ENCODE measurements at regions not wholly inside any gene's neighbourhood (a gene's known extent, or its start where the extent isn't known, plus 50 kb on each side); places are given as distances from the start of the nearest gene placed in this dataset.
"Not testable (repeated sequence)": the region's sequence is repeated elsewhere in the genome, so short reads cannot be mapped to it uniquely, and the experiment has no call there.

GRCh38 chr5:101653996-101654395 lies 642.1 kb downstream of the SLCO4C1 start:
- DNase-seq (ENCODE audit: insufficient read length, low spot score), result no peak
- TF ChIP-seq POU2F2 (IDR thresholded peaks at IDR 0.05; ENCODE audit: low read depth, low read length) (no peak), TAF1 (IDR thresholded peaks at IDR 0.05; ENCODE audit: low read depth, low read length) (no peak), PAX5 (IDR thresholded peaks at IDR 0.05; ENCODE audit: insufficient read depth, low read length, severe bottlenecking) (no peak), SPI1 (IDR thresholded peaks at IDR 0.05; ENCODE audit: low read depth, low read length) (no peak), POLR2AphosphoS5 (IDR thresholded peaks at IDR 0.05; ENCODE audit: low read depth, low read length) (no peak), POLR2A (IDR thresholded peaks at IDR 0.05; ENCODE audit: low read depth, low read length) (no peak)
- no peak for FAIRE-seq

GRCh38 chr5:101647861-101648260 lies 648.2 kb downstream of the SLCO4C1 start:
- no peak for DNase-seq (ENCODE audit: insufficient read length, low spot score)
- TF ChIP-seq PAX5 (IDR thresholded peaks at IDR 0.05; ENCODE audit: insufficient read depth, low read length, severe bottlenecking), result no peak
- TF ChIP-seq POU2F2 (IDR thresholded peaks at IDR 0.05; ENCODE audit: low read depth, low read length), result no peak
- TF ChIP-seq POLR2AphosphoS5 (IDR thresholded peaks at IDR 0.05; ENCODE audit: low read depth, low read length), result no peak
- TF ChIP-seq SPI1 (IDR thresholded peaks at IDR 0.05; ENCODE audit: low read depth, low read length), result no peak
- TF ChIP-seq TAF1 (IDR thresholded peaks at IDR 0.05; ENCODE audit: low read depth, low read length), result no peak
- no peak for TF ChIP-seq POLR2A (IDR thresholded peaks at IDR 0.05; ENCODE audit: low read depth, low read length)
- FAIRE-seq, result no peak

- DNase-seq (ENCODE audit: insufficient read length, low spot score), result no peak
- TF ChIP-seq SPI1 (IDR thresholded peaks at IDR 0.05; ENCODE audit: low read depth, low read length), result no peak
- TF ChIP-seq POLR2A (IDR thresholded peaks at IDR 0.05; ENCODE audit: low read depth, low read length), result no peak
- no peak for TF ChIP-seq POU2F2 (IDR thresholded peaks at IDR 0.05; ENCODE audit: low read depth, low read length)
- no peak for TF ChIP-seq POLR2AphosphoS5 (IDR thresholded peaks at IDR 0.05; ENCODE audit: low read depth, low read length)
- no peak for TF ChIP-seq PAX5 (IDR thresholded peaks at IDR 0.05; ENCODE audit: insufficient read depth, low read length, severe bottlenecking)
- no peak for TF ChIP-seq TAF1 (IDR thresholded peaks at IDR 0.05; ENCODE audit: low read depth, low read length)
- FAIRE-seq, result no peak
Observed at GRCh38 chr5:101643794-101644193, 652.3 kb downstream of the SLCO4C1 start.

- no peak for TF ChIP-seq TAF1 (IDR thresholded peaks at IDR 0.05; ENCODE audit: low read depth, low read length)
- no peak for TF ChIP-seq POLR2AphosphoS5 (IDR thresholded peaks at IDR 0.05; ENCODE audit: low read depth, low read length)
- no peak for TF ChIP-seq PAX5 (IDR thresholded peaks at IDR 0.05; ENCODE audit: insufficient read depth, low read length, severe bottlenecking)
- TF ChIP-seq SPI1 (IDR thresholded peaks at IDR 0.05; ENCODE audit: low read depth, low read length), result no peak
- TF ChIP-seq POLR2A (IDR thresholded peaks at IDR 0.05; ENCODE audit: low read depth, low read length), result no peak
- TF ChIP-seq POU2F2 (IDR thresholded peaks at IDR 0.05; ENCODE audit: low read depth, low read length), result no peak
- no peak for FAIRE-seq
Observed at GRCh38 chr5:101637599-101637998, 658.5 kb downstream of the SLCO4C1 start.

GRCh38 chr5:101627770-101628169 lies 668.3 kb downstream of the SLCO4C1 start:
- not testable (repeated sequence) for FAIRE-seq

More at GRCh38 chr5:101637599-101637998, 658.5 kb downstream of the SLCO4C1 start:
- no peak for DNase-seq (ENCODE audit: insufficient read length, low spot score)

GRCh38 chr5:101626572-101626971 lies 669.5 kb downstream of the SLCO4C1 start:
- no peak for DNase-seq (ENCODE audit: insufficient read length, low spot score)
- TF ChIP-seq POLR2AphosphoS5 (IDR thresholded peaks at IDR 0.05; ENCODE audit: low read depth, low read length) (no peak), TAF1 (IDR thresholded peaks at IDR 0.05; ENCODE audit: low read depth, low read length) (no peak), POU2F2 (IDR thresholded peaks at IDR 0.05; ENCODE audit: low read depth, low read length) (no peak), PAX5 (IDR thresholded peaks at IDR 0.05; ENCODE audit: insufficient read depth, low read length, severe bottlenecking) (no peak), POLR2A (IDR thresholded peaks at IDR 0.05; ENCODE audit: low read depth, low read length) (no peak), SPI1 (IDR thresholded peaks at IDR 0.05; ENCODE audit: low read depth, low read length) (no peak)
- no peak for FAIRE-seq

More at GRCh38 chr5:101627770-101628169, 668.3 kb downstream of the SLCO4C1 start:
- not testable (repeated sequence) for DNase-seq (ENCODE audit: insufficient read length, low spot score)

GRCh38 chr5:101611039-101611438 lies 685.0 kb downstream of the SLCO4C1 start:
- no peak for TF ChIP-seq POU2F2 (IDR thresholded peaks at IDR 0.05; ENCODE audit: low read depth, low read length)
- TF ChIP-seq SPI1 (IDR thresholded peaks at IDR 0.05; ENCODE audit: low read depth, low read length), result no peak
- TF ChIP-seq PAX5 (IDR thresholded peaks at IDR 0.05; ENCODE audit: insufficient read depth, low read length, severe bottlenecking), result no peak
- TF ChIP-seq TAF1 (IDR thresholded peaks at IDR 0.05; ENCODE audit: low read depth, low read length), result no peak
- TF ChIP-seq POLR2A (IDR thresholded peaks at IDR 0.05; ENCODE audit: low read depth, low read length), result no peak
- no peak for TF ChIP-seq POLR2AphosphoS5 (IDR thresholded peaks at IDR 0.05; ENCODE audit: low read depth, low read length)
- no peak for DNase-seq (ENCODE audit: insufficient read length, low spot score)
- FAIRE-seq, result no peak

GRCh38 chr5:101608322-101608721 lies 687.8 kb downstream of the SLCO4C1 start:
- TF ChIP-seq POLR2AphosphoS5 (IDR thresholded peaks at IDR 0.05; ENCODE audit: low read depth, low read length), result no peak
- no peak for TF ChIP-seq POLR2A (IDR thresholded peaks at IDR 0.05; ENCODE audit: low read depth, low read length)
- no peak for TF ChIP-seq PAX5 (IDR thresholded peaks at IDR 0.05; ENCODE audit: insufficient read depth, low read length, severe bottlenecking)
- TF ChIP-seq POU2F2 (IDR thresholded peaks at IDR 0.05; ENCODE audit: low read depth, low read length), result no peak
- TF ChIP-seq SPI1 (IDR thresholded peaks at IDR 0.05; ENCODE audit: low read depth, low read length), result no peak
- no peak for TF ChIP-seq TAF1 (IDR thresholded peaks at IDR 0.05; ENCODE audit: low read depth, low read length)
- DNase-seq (ENCODE audit: insufficient read length, low spot score) (no peak), FAIRE-seq (no peak)

GRCh38 chr5:101605700-101606099 lies 690.4 kb downstream of the SLCO4C1 start:
- no peak for DNase-seq (ENCODE audit: insufficient read length, low spot score)
- FAIRE-seq, result no peak
- TF ChIP-seq POLR2A (IDR thresholded peaks at IDR 0.05; ENCODE audit: low read depth, low read length), result no peak
- TF ChIP-seq TAF1 (IDR thresholded peaks at IDR 0.05; ENCODE audit: low read depth, low read length), result no peak
- peak; percentile 59 for TF ChIP-seq SPI1 (IDR thresholded peaks at IDR 0.05; ENCODE audit: low read depth, low read length)

- DNase-seq (ENCODE audit: insufficient read length, low spot score), result no peak
- FAIRE-seq, result no peak
- TF ChIP-seq POLR2AphosphoS5 (IDR thresholded peaks at IDR 0.05; ENCODE audit: low read depth, low read length) (no peak), POU2F2 (IDR thresholded peaks at IDR 0.05; ENCODE audit: low read depth, low read length) (no peak), POLR2A (IDR thresholded peaks at IDR 0.05; ENCODE audit: low read depth, low read length) (no peak)
Observed at GRCh38 chr5:101600614-101601013, 695.5 kb downstream of the SLCO4C1 start.
